ENCODE measurements at regions not wholly inside any gene's neighbourhood (a gene's known extent, or its start where the extent isn't known, plus 50 kb on each side); places are given as distances from the start of the nearest gene placed in this dataset.

- BruUV-seq (replicated peaks): no TSS peak
- no peak for ATAC-seq
- in situ Hi-C loops (cut with HindIII; ENCODE audit: low pct_unique_long_range_greater_than_20kb, low sequenced_read_pairs) (no loop called here), intact Hi-C loops (cut with micrococcal nuclease; ENCODE audit: unreplicated experiment) (no loop called here)
- Histone ChIP-seq H3K36me3 (ENCODE audit: control insufficient read depth, insufficient read depth, low read length) (no peaks in the 10 kb centered on the region), H3K27ac (ENCODE audit: low read length) (no peak overlapping the region), H3K4me3 (ENCODE audit: low read depth in 2 of 2, low read length in 2 of 2) (no peak overlapping the region), H3K4me1 (ENCODE audit: control insufficient read depth, insufficient read depth, low read length) (no peaks in the 10 kb centered on the region), H3K9me3 (ENCODE audit: control insufficient read depth, insufficient read depth, low read depth, low read length) (no peaks in the 10 kb centered on the region), H3K27me3 (ENCODE audit: control insufficient read depth, insufficient read depth, low read length) (no peaks in the 10 kb centered on the region)
- ChIA-PET CTCF (no interaction called here), POLR2A (no interaction called here)
- no peak for DNase-seq (ENCODE audit: low read depth, low spot score)
- no peak for TF ChIP-seq REST (IDR thresholded peaks at IDR 0.05; ENCODE audit: insufficient read depth in 1 of 2, low read depth in 2 of 2, low read length in 1 of 2)
- TF ChIP-seq CTCF (IDR thresholded peaks at IDR 0.05): no peak
- TF ChIP-seq POLR2AphosphoS5 (IDR thresholded peaks at IDR 0.05; ENCODE audit: low read depth, low read length): no peak
- no peak for TF ChIP-seq SIN3A (IDR thresholded peaks at IDR 0.05; ENCODE audit: borderline replicate concordance, insufficient read depth, low read depth, low read length)
- no peak for TF ChIP-seq TCF7L2 (IDR thresholded peaks at IDR 0.05; ENCODE audit: low read depth, low read length)
Observed at GRCh38 chr1:232259333-232259732, 370.6 kb downstream of the SIPA1L2 start.

DNA sequence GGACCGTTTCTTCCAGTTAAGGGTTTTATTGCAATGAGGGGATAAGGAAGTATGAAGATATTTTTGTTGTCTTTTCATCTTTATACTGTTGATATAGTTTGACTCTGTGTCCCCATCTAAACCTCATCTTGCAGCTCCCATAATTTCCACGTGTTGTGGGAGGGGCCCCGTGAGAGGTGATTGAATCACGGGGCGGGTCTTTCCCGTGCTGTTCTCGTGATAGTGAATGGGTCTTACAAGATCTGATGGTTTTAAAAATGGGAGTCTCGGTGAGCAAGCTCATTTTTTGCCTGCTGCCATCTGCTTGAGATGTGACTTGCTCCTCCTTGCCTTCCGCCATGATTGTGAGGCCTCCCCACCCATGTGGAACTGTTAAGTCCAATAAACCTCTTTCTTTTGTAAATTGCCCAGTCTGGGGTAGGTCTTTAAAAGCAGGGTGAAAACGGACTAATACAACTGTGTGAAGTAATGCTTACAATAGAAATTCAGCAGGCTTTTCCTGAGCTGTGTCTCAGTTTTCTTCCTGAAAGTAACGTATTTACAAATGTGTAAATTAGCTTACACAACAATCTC lies 377.3 kb downstream of the SIPA1L2 start:
- no peak for TF ChIP-seq REST (IDR thresholded peaks at IDR 0.05; ENCODE audit: insufficient read depth in 1 of 2, low read depth in 2 of 2, low read length in 1 of 2)
- no peak for TF ChIP-seq TCF7L2 (IDR thresholded peaks at IDR 0.05; ENCODE audit: low read depth, low read length)
- no peak for TF ChIP-seq CTCF (IDR thresholded peaks at IDR 0.05)
- no peak for TF ChIP-seq POLR2AphosphoS5 (IDR thresholded peaks at IDR 0.05; ENCODE audit: low read depth, low read length)
- no peak for TF ChIP-seq SIN3A (IDR thresholded peaks at IDR 0.05; ENCODE audit: borderline replicate concordance, insufficient read depth, low read depth, low read length)
- CTCF ChIA-PET: no interaction called here
- POLR2A ChIA-PET: no interaction called here
- no peak for DNase-seq (ENCODE audit: low read depth, low spot score)
- no peak overlapping the region for H3K27ac ChIP-seq (ENCODE audit: low read length)
- in situ Hi-C loops (cut with HindIII; ENCODE audit: low pct_unique_long_range_greater_than_20kb, low sequenced_read_pairs): no loop called here
- H3K27me3 ChIP-seq (ENCODE audit: control insufficient read depth, insufficient read depth, low read length): no peaks in the 10 kb centered on the region
- H3K9me3 ChIP-seq (ENCODE audit: control insufficient read depth, insufficient read depth, low read depth, low read length): no peaks in the 10 kb centered on the region
- intact Hi-C loops (cut with micrococcal nuclease; ENCODE audit: unreplicated experiment): no loop called here
- H3K4me1 ChIP-seq (ENCODE audit: control insufficient read depth, insufficient read depth, low read length): no peaks in the 10 kb centered on the region
- BruUV-seq (replicated peaks): no TSS peak
- no peak for ATAC-seq
- H3K4me3 ChIP-seq (ENCODE audit: low read depth in 2 of 2, low read length in 2 of 2): no peak overlapping the region
- no peaks in the 10 kb centered on the region for H3K36me3 ChIP-seq (ENCODE audit: control insufficient read depth, insufficient read depth, low read length)
